Parathyroid adenoma (tissue), 2 donors: ENCODE measurements at regions not wholly inside any gene's neighbourhood (a gene's known extent, or its start where the extent isn't known, plus 50 kb on each side); places are given as distances from the start of the nearest gene placed in this dataset.

Experiments
- H2AFZ ChIP-seq: fragments of 300-600 bp; sonication (generic); one replicate; pipeline ENCODE4 v1.7.0; 2017; ENCODE audit warnings: antibody characterized with exemption, mild to moderate bottlenecking
- H3K27ac ChIP-seq: fragments of 300-600 bp; sonication (generic); one replicate; pipeline ENCODE4 v1.7.0; 2017
- H3K27me3 ChIP-seq: fragments of 300-600 bp; sonication (generic); one replicate; pipeline ENCODE4 v1.7.0; 2017; ENCODE audit warnings: low read length; ENCODE audit not compliant: control insufficient read depth, insufficient read depth
- H3K36me3 ChIP-seq: fragments of 300-600 bp; sonication (generic); one replicate; pipeline ENCODE4 v1.7.0; 2017; ENCODE audit warnings: low read length; ENCODE audit not compliant: control insufficient read depth, insufficient read depth
- H3K4me1 ChIP-seq: fragments of 300-600 bp; sonication (generic); one replicate; pipeline ENCODE4 v1.7.0; 2017; ENCODE audit warnings: control low read depth
- H3K4me2 ChIP-seq: fragments of 300-600 bp; sonication (generic); one replicate; pipeline ENCODE4 v1.7.0; 2017; ENCODE audit warnings: low read length
- H3K4me3 ChIP-seq: fragments of 300-600 bp; sonication (generic); one replicate; pipeline ENCODE4 v1.7.0; 2017; ENCODE audit warnings: low read depth, low read length
- H3K79me2 ChIP-seq: fragments of 300-600 bp; sonication (generic); one replicate; pipeline ENCODE4 v1.7.0; 2017; ENCODE audit warnings: control low read depth
- H3K9ac ChIP-seq: fragments of 300-600 bp; sonication (generic); one replicate; pipeline ENCODE4 v1.7.0; 2017; ENCODE audit warnings: mild to moderate bottlenecking
- H3K9me3 ChIP-seq: fragments of 300-600 bp; sonication (generic); one replicate; pipeline ENCODE4 v1.7.0; 2017; ENCODE audit warnings: low read length; ENCODE audit not compliant: control insufficient read depth
- CTCF ChIP-seq: fragments of 300-600 bp; sonication (generic); IDR thresholded peaks from one replicate; pipeline ENCODE4 v1.7.0; 2017; ENCODE audit warnings: antibody characterized with exemption, mild to moderate bottlenecking
- donor health status: primary hyperparathyroidism.

- Histone ChIP-seq H3K9ac (no peak overlapping the region), H3K36me3 (no peaks in the 10 kb centered on the region), H3K9me3 (no peaks in the 10 kb centered on the region), H3K4me3 (no peak overlapping the region), H3K79me2 (no peaks in the 10 kb centered on the region), H2AFZ (no peak overlapping the region), H3K27ac (no peak overlapping the region), H3K4me1 (no peaks in the 10 kb centered on the region), H3K27me3 (no peaks in the 10 kb centered on the region), H3K4me2 (no peak overlapping the region)
- no peak for TF ChIP-seq CTCF
Measured at GRCh38 chr1:29437946-29438345, 201.6 kb downstream of the PTPRU start.

GRCh38 chr1:29436181-29436785, 200.0 kb downstream of the PTPRU start:
- Histone ChIP-seq H3K9ac (no peak overlapping the region), H3K36me3 (no peaks in the 10 kb centered on the region), H3K4me1 (no peaks in the 10 kb centered on the region), H3K27ac (no peak overlapping the region), H3K4me3 (no peak overlapping the region), H3K4me2 (no peak overlapping the region), H3K9me3 (no peaks in the 10 kb centered on the region), H2AFZ (no peak overlapping the region), H3K27me3 (no peaks in the 10 kb centered on the region), H3K79me2 (no peaks in the 10 kb centered on the region)
- no peak for TF ChIP-seq CTCF

- Histone ChIP-seq H3K9ac (no peak overlapping the region), H3K4me3 (no peak overlapping the region), H3K36me3 (no peaks in the 10 kb centered on the region), H3K9me3 (no peaks in the 10 kb centered on the region), H2AFZ (no peak overlapping the region), H3K27ac (no peak overlapping the region), H3K27me3 (no peaks in the 10 kb centered on the region), H3K79me2 (no peaks in the 10 kb centered on the region), H3K4me2 (no peak overlapping the region), H3K4me1 (no peaks in the 10 kb centered on the region)
- no peak for TF ChIP-seq CTCF
Measured at GRCh38 chr1:29433830-29434229, 197.5 kb downstream of the PTPRU start.

- H3K36me3 ChIP-seq = no peaks in the 10 kb centered on the region
- no peak overlapping the region for H3K4me3 ChIP-seq
- H3K9ac ChIP-seq = no peak overlapping the region
- H3K4me2 ChIP-seq = no peak overlapping the region
- H3K9me3 ChIP-seq = no peaks in the 10 kb centered on the region
- no peaks in the 10 kb centered on the region for H3K79me2 ChIP-seq
- no peaks in the 10 kb centered on the region for H3K27me3 ChIP-seq
- no peak overlapping the region for H2AFZ ChIP-seq
- no peak overlapping the region for H3K27ac ChIP-seq
- no peak for TF ChIP-seq CTCF
- no peaks in the 10 kb centered on the region for H3K4me1 ChIP-seq
Measured at GRCh38 chr1:29431138-29431537, 194.8 kb downstream of the PTPRU start.

GRCh38 chr1:29429656-29430055, 193.3 kb downstream of the PTPRU start:
- no peak for TF ChIP-seq CTCF
- H3K9ac ChIP-seq = no peak overlapping the region
- no peak overlapping the region for H2AFZ ChIP-seq
- H3K27ac ChIP-seq = no peak overlapping the region
- no peaks in the 10 kb centered on the region for H3K79me2 ChIP-seq
- no peaks in the 10 kb centered on the region for H3K4me1 ChIP-seq
- H3K9me3 ChIP-seq = no peaks in the 10 kb centered on the region
- no peak overlapping the region for H3K4me2 ChIP-seq
- no peaks in the 10 kb centered on the region for H3K36me3 ChIP-seq
- no peaks in the 10 kb centered on the region for H3K27me3 ChIP-seq
- H3K4me3 ChIP-seq = no peak overlapping the region
